A549 (cell line): ENCODE measurements at regions not wholly inside any gene's neighbourhood (a gene's known extent, or its start where the extent isn't known, plus 50 kb on each side); places are given as distances from the start of the nearest gene placed in this dataset.

ENCODE experiments used
- CTCF ChIP-seq: fragments of >200 bp; sonication (Bioruptor Twin); formaldehyde crosslinking; IDR thresholded peaks from 3 replicates; pipeline ENCODE4 v1.5.1; 2016
- TF ChIP-seq, protein P1 (sequence below): fragments of 450-650 bp; IDR thresholded peaks from 2 replicates; pipeline ENCODE4 v1.6.1; 2014; ENCODE audit warnings: antibody characterized with exemption
- TF ChIP-seq, protein P2 (sequence below): IDR thresholded peaks from 2 replicates; pipeline ENCODE4 v1.6.1; 2012; ENCODE audit warnings: low read depth, borderline replicate concordance

- no peak for TF ChIP-seq CTCF
- TF ChIP-seq, protein P1, sequence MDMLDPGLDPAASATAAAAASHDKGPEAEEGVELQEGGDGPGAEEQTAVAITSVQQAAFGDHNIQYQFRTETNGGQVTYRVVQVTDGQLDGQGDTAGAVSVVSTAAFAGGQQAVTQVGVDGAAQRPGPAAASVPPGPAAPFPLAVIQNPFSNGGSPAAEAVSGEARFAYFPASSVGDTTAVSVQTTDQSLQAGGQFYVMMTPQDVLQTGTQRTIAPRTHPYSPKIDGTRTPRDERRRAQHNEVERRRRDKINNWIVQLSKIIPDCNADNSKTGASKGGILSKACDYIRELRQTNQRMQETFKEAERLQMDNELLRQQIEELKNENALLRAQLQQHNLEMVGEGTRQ = no peak
- TF ChIP-seq, protein P2, sequence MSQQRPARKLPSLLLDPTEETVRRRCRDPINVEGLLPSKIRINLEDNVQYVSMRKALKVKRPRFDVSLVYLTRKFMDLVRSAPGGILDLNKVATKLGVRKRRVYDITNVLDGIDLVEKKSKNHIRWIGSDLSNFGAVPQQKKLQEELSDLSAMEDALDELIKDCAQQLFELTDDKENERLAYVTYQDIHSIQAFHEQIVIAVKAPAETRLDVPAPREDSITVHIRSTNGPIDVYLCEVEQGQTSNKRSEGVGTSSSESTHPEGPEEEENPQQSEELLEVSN = no peak
Observed at GRCh38 chr6:164379795-164380194, 929.6 kb downstream of the C6orf118 start.
